Suppressor macrophage treated with lipopolysaccharide for 4 hours (primary cell): ENCODE measurements at regions not wholly inside any gene's neighbourhood (a gene's known extent, or its start where the extent isn't known, plus 50 kb on each side); places are given as distances from the start of the nearest gene placed in this dataset.
"Not testable (repeated sequence)": the region's sequence is repeated elsewhere in the genome, so short reads cannot be mapped to it uniquely, and the experiment has no call there.

Experiments
- DNase-seq: peaks from one replicate; pipeline ENCODE4 v3.0.0-alpha.2; 2020

DNA sequence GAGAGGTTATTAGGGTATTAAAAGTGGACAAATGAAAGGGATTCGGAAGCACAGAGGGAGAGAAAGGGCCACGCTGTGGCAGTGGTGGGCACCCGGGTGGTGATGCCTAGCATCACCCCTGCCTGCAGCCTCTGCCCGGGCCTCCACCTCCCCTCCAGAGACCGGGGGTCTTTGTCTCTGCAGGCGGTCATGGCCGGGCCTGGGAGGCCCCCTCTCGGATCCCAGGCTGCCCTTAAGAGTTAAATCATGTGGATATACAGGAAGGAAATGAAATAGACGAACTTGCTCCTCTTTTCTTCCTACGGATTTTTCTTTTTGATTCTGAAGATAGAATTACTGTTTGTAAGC lies 319.6 kb downstream of the ZNF536 start:
- DNase-seq, result no peak

- DNase-seq, result no peak
Observed at GRCh38 chr19:30690935-30691818, 319.0 kb downstream of the ZNF536 start.

- DNase-seq, result no peak
Observed at GRCh38 chr19:30690525-30690924, 318.3 kb downstream of the ZNF536 start.

DNA sequence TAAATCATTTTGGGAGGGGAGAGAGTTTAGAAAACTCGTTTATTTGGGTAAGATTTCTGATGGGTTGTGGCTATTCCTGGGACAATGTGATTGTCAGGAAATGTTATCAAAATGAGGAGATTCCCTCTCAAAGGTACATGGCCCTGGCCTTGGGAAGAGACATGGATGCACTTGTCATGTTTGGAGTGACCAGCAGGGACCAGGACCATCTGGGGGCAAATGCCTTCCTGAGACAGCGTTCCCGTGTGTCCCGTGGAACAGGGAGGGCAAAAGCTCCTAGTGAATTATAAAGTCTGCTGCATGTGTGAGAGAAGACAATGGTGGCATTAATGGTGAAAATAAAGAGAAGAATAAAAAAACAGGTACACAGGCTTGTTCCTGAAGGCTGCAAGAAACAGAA lies 317.3 kb downstream of the ZNF536 start:
- DNase-seq, result no peak

- no peak for DNase-seq
Observed at GRCh38 chr19:30688696-30689095, 316.5 kb downstream of the ZNF536 start.

DNA sequence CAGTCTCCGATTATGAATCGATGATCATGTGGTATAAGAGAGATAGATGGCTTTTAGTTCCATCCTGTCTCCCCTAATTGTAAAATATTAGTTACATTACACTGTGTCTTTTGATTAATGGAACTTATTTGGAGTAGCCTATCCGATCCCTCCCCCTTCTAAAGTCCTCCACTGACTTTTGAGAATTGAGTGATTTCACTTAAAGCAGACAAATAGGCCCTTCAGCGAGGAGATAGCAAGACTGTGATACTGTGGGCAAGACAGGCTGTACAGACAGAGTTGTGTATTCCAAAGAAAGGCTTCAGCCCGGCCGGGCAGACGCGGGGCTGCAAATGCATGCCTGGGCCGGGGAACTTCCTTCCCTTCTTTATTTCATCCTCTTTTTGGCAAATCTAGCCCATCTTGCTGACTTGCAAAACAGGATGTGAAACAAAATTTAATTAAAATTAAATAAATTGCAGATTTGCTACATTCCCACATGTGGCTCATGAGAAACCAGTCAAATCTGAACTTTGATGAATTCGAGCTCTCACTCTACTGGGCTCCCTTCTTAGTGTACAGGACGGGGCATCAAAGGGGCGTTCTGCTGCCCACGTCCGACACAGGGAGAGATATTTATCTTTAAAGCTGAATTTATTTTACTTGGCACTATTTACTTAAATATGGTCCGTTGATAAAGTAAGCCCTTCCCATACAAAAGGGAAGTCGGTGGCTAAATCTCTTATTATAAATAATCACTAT lies 314.8 kb downstream of the ZNF536 start:
- DNase-seq, result no peak

DNA sequence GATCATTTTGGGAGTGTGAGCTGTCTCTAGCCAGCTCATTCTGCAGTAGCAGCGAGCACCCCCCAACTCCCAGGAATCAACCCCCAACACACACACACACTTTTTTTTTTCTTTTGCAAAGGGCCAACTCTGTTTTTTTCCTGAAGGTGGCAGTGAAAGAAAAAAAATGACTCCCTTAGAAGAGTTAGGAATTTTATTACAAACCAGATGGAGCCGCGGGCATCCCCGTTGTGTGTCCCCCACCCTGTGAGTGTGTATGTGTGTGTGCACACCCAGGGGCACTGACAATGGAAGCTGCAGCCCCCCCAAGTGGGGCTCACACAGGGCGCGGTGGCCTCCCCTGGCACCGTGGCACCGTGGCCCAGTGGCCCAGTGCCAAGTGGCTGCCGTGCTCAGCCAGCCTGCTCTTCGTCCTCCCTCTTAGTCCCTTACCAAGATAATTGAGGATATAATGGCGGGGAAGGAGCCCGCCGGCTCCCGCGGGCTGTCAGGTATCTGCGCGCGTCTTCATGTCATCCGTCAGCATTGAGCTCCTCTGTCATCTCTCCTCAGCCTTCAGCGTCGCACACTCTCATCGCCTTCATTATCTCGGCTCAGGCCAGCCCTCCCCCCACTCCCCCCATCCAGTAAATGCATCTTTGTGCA lies 314.1 kb downstream of the ZNF536 start:
- DNase-seq, result no peak

DNA sequence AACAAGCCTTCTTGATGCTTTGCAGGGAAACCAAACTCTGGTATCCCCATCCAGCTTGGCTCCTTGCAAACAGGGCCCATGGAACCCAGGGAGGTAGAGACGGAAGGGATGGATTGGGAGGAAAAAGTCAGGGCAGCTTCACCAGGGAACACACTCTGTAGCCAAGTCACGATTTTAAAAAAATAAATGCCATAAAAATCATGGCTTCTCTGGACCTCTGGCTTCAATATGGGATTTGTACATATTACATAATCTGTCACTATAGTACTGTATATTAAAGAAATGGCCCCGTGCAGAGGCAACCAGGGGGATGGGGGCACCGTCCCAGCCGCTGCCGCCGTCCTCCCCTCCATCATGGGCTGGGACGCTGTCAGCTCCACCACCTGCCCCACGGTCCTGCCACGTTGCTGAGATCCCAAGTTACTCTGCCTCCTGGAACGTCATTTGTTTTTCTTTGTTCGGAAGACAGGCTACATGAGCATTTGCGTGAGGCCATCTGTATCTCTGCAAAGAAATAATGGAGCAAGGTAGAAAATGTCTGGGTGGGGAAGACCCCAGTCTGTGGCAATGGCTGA lies 313.3 kb downstream of the ZNF536 start:
- DNase-seq, result no peak

- DNase-seq, result no peak
Observed at GRCh38 chr19:30684613-30685012, 312.4 kb downstream of the ZNF536 start.

GRCh38 chr19:30682999-30683536 lies 310.9 kb downstream of the ZNF536 start:
- DNase-seq, result peak; percentile 67

DNA sequence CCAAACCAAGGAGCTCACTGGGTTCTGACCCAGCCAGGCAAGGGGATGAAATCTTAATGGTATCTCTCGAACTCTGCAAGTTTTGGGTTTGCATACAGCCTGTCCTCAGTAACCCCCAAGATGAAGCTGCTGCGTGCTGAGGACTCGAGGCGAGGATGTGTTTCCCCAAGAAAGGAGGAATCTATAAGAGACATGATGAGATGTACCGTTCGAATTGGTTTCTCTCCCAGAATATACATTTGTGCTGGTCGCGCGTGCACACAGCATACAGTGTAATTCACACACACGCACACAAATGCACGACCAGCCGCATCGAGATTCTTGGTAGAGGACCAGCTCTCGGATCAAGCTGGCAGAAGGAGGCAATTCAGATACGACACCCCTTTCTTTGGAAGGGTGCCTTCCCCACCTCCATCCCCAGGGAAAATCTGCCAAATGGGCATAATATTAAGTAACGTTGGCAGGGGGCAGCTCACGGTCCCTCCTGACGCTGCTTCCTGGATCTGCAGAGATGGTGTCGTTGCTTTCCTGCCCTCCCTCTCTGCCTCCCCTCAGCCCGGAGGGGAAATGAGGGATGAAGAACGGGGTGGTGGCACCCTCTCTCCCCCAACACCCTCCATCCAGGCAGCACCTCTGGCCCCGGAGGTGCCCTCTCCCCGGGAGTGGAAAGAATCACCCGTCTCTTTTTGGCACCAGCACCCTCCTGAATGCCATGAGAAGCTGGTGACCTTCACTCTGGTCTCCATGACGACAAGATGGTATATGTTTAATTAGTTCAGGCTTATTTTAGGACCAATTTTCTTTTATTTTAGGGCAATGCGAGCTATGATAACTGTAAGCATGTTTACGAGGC lies 310.2 kb downstream of the ZNF536 start:
- DNase-seq, result no peak

- DNase-seq, result no peak
Observed at GRCh38 chr19:30681162-30682100, 309.2 kb downstream of the ZNF536 start.

GRCh38 chr19:30680399-30680798 lies 308.2 kb downstream of the ZNF536 start:
- not testable (repeated sequence) for DNase-seq

GRCh38 chr19:30679789-30680188 lies 307.6 kb downstream of the ZNF536 start:
- DNase-seq, result no peak

DNA sequence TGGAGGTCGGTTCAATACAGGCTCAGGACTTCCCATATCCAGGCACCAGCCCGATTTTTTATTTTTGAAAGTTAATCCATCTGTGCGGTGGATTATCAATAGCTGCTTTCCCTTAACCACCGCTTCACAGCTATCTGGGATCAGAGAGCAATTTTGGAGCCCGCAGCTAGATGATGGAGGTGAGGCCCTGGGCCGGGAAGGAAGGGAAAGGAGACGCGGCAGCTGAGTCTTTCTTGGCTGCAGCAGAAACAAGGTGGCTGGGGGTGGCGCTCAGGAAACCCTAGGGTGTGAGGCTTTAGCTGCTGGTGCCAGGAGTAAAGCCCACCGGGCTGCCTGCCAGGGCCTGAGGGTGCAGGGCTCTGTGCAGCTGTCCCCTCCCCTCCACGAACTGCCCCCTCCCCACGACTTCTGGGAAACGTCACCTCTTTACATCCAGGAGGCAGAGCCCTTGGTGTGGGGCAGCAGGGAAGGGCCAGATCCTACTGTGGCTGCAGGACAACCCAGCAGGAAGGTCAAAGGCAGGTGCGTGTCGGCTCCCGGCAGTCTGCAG lies 307.0 kb downstream of the ZNF536 start:
- no peak for DNase-seq

DNA sequence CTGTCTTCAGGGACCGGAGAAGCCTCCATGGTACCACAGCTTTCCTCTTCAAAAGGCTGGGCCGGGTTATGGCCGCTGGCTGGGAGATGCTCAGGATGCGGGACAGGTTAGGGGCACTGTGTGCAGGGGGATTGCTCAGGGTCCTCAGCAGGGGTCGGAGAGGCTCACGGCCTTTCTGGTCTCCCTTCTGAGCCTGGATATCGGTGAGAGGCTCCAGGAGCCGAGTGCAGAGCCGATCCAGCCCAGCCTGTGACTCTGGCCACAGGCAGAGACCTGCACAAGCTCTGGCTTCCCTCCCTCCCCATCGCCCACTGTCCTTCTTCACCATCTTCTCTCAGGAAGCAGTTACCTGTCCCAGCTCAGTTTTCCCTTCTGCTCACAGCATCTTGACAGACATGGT lies 306.0 kb downstream of the ZNF536 start:
- DNase-seq, result no peak

- no peak for DNase-seq
Observed at GRCh38 chr19:30677702-30678101, 305.5 kb downstream of the ZNF536 start.

GRCh38 chr19:30676990-30677679 lies 305.0 kb downstream of the ZNF536 start:
- no peak for DNase-seq

DNA sequence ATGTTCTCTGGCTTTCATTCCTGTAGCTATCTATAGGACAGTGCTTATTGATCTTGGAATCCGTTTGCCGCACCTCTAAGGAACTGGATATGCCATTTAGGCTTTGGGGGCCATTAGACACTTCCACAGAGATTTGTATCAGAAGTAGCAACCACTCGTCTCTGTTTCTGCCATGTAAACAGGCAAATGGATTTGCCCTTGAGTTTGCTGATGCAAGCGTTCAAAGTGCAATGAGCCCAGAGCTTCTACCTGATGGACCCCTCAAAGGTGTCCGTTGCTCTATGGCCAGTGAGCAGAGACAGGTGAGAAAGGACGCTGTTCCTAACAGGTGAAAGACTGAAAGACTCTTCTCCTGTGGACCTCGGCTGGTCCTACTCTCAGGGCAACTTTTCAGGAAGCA lies 302.9 kb downstream of the ZNF536 start:
- DNase-seq, result no peak

DNA sequence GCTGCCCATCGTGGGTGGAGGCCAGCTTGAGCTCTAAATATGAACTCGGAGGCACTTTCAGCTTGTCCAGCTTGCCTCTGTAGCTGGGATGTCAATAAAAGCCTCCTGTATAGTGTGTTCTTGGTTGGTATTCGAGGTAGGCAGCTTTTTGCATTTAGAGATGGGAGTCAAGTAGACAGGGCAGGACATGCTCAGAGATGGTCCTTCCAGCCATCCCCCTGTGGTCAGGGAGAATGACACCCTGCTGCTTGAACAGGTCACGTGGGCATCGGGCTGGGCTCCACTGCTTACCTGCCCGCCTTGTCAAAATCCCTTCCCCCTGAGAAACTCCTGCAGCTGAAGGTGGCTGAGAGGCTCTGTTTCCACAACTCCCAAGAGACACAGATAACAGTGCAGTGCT lies 302.5 kb downstream of the ZNF536 start:
- DNase-seq, result no peak
